HG03045 (cell line): ENCODE measurements at regions not wholly inside any gene's neighbourhood (a gene's known extent, or its start where the extent isn't known, plus 50 kb on each side); places are given as distances from the start of the nearest gene placed in this dataset.
A peak's percentile ranks its signal among the peaks of the same experiment; 100 is the strongest.
"Not testable (repeated sequence)": the region's sequence is repeated elsewhere in the genome, so short reads cannot be mapped to it uniquely, and the experiment has no call there.

Experiments used
- ATAC-seq: cut with Tn5 transposase; IDR thresholded peaks from one replicate; pipeline ENCODE4 v1.9.1; 2021; ENCODE audit warnings: mild to moderate bottlenecking, moderate library complexity; ENCODE audit not compliant: unreplicated experiment

DNA sequence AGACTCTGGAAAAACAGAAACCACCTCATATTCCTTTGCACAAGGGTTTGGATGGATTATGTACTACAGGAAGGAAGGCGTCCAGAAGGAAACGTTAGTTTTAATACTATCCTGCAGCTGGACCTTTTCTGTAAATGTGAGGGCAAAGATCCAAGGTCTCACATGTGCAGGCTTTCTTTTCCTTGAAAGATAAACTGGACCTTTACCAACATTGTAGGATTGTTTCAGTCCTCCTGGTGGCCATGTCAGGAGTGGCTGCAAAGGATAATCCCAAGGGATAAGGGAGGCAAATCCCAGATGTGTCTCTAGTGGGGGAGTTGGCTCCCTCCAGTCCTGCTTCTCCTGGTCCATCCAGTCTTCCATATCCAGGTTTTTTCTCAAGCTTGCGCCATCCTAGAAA lies 397.5 kb downstream of the HTR1A start:
- ATAC-seq = no peak

DNA sequence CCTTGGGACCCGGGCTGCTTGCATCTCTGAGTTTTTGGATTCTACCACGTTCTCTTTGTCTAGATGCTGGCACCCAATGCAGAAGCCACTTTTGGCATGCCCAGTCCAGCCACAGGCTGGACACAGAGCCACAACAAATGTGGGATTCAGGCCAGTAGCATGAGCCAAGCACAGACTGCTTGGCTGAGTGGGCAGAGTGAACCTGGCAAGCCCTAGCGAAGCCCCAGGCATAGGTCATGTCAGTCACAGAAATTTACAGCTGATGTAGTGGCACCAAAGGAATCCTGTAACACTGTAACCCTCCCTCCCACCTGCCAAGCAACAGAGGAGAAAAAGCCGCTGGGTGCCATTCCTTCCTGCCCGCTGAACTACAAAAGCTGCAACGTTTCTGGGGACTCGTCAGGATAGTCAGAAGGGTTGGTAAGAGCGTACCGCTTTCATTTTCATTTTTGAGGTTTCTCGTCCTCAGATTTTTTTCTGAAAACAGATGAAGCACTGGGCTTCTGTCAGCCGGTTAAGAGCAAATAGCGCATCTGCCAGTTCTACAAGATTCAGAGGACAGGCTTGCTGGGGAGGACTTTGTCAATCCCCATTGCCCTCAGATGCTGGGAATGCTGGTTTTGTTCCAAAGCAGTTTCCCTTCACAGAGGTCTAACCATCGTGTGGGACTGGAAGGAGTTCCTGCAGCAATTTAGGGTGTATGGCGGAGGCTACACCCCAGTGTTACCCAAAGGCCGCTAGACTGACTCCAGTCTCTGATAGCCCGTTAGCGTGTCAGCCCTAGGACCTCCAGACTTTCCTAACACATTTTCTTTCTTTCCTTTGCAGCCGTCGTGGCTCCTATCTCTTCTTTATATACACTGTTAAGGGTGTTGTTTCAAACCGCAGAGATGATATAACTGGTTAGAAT lies 399.0 kb downstream of the HTR1A start:
- ATAC-seq = no peak

DNA sequence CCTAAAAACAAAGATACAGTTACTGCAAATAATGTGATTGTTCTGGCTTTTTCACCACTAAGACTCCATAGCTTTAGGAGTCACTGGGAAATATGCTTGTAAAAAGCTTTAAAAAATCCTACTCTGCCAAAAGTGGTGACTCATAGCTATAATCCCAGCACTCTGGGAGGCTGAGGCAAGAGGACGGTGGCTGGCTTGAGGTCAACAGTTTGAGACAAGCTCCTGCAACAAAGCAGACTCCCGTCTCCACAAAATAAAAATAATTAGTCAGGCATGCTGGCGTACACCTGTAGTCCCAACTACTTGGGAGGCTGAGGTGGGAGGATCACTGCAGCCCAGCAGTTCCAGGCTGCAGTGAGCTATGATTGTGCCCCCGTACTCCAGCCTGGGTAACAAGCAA lies 406.4 kb downstream of the HTR1A start:
- ATAC-seq = no peak

DNA sequence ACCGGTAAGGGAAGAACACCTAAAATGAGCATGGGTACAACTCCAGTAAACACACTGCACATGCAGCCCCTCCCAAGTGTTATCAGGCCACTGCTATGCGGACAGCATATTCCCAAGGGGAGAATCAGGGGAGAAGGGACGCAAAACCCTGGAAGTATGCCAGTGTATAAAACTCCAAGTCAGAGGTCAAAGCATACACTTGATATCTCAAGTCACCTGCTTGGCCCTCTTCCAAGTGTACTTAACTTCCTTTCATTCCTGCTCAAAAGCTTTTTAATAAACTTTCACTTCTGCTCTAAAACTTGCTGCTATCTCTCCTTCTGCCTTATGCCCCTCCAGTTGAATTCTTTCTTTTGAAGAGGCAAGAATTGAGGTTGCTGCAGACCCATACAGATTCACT lies 408.1 kb downstream of the HTR1A start:
- no peak for ATAC-seq

DNA sequence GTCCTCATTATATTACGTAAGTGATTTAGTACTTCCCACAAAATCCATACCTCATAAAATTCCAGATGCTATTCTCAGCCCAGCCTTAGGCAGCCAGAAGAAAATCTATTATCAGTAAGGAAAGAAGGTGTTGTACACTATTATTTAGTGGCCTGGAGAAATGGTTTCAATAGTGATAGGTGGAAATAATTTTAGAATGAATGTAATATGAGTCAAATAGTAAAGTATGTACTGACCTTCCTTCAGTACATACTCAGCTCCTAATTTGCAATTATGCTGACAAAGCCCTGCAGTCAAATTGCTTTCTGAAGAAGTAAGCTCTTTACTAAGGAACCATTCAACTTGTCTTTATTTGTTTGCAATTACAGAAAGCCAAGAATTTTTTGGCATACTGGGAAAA lies 409.2 kb downstream of the HTR1A start:
- ATAC-seq = no peak

DNA sequence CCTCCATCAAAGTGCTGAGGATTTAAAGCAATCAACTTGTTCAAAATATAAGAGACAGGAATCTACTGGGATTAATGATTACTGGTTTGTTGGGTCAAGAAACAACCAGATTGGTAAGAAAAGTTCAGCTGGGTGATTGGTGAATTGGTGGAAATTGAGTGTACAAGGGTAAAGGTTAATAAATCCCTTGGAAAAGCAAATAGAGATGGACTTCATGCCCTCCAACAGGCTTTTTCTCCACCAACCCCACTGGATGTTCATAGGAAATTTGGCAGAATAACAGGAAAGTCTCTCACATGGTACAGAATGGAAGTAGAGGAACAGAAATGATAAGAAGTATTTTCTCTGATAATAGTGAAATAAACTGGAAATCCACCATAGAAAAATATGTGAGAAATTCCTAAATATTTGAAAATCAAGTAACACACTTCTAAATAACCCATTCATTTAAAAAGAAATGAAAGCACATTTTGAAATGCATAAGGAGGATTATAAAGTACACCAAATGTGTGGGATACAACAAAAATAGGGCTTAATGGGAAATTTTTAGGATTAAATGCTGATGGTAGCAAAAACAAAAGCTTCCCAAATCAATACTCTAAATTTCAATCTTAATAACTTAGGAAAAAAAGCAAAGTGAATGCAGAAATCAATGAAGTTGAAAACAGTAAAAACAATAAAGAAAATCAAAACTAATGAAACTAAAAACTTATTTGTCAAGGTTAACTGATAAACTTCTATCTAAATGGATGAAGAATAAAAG lies 426.2 kb downstream of the HTR1A start:
- no peak for ATAC-seq

DNA sequence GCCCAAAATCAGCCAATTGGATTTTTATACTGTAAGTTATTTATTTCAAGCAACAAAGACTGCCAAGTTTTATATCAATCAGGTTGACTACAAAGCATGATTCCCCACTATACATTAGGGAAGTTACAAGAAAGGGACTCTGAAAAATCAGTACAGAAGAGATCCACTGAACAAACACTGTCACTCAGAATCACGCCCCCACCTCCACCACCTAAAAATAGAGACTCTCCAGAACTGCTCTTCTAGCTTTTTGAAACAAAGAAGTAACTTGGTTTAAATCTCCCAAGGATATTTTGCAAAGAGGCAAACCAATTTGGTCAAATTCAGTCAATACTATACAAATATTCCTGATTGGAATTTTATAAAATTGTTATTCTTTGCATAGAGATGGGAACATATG lies 438.0 kb downstream of the HTR1A start:
- no peak for ATAC-seq

DNA sequence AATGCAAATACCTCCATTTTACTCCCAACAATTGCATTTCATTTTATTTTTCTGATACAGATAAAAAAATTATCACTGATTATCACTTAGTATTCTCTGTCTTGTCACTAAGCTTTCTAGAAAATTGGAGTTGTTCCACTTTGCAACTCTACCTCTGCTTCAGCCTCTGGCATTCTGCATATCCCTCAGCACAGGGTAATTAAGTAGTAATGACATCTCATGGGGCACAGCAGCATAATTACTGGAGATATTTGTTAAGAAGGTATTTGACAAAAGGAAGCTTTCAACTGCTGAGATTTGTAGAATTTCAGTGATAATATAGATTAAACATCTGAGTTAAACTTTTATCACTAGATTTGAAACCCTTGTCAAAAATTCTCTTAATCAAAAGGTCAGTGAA lies 446.2 kb downstream of the HTR1A start:
- no peak for ATAC-seq

DNA sequence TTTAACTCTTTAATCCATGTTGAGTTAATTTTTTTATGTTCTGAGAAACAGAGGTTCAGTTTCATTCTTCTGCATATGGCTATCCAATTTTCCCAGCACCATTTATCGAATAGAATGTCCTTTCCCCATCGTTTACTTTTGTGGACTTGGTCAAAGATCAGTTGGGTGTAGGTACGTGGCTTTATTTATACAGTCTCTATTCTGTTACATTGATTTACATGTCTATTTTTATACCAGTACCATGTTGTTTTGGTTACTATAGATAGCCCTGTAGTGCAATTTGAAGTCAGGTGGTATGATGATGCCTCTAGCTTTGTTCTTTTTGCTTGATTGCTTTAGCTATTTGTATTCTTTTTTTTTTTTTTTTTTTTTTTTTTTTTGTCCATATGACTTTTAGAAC lies 462.0 kb downstream of the HTR1A start:
- ATAC-seq = no peak

DNA sequence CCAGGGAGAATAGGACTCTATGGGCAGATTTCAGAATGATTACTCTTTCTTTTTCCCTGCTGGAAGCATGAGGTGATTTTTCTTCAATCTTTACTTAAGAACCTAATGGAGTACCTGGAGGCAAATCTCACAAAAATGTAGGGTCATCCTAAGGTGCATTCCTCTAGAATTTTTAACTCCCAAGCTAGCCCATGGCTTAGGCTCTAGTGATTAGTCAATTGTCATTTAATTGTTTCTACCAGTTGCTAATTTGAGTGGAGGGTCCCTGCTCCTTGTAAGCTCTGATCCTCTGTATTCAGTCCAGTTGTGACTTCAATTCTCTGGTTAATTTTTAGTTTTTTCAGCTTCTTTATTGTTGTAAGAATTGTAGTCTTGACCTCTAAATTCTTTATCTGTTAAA lies 467.0 kb downstream of the HTR1A start:
- ATAC-seq = no peak

DNA sequence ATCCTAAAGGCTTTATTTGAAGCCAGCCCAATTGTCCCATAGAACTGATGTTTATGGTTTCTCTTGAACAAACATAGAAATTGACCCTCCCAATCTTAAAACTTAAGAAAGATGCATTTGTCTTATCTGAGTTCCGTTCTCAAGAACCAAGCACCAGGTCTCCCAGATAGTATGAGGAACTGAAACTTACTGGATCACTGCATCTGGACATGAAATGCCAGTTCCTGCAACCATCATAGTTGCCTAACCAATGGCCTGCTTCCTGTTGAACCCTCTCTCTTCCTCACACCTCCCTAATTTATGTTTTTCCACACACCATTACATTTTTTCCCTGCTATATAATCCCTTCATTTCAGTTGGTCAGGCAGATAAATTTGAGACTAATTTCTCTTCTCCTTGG lies 478.9 kb downstream of the HTR1A start:
- ATAC-seq = no peak

DNA sequence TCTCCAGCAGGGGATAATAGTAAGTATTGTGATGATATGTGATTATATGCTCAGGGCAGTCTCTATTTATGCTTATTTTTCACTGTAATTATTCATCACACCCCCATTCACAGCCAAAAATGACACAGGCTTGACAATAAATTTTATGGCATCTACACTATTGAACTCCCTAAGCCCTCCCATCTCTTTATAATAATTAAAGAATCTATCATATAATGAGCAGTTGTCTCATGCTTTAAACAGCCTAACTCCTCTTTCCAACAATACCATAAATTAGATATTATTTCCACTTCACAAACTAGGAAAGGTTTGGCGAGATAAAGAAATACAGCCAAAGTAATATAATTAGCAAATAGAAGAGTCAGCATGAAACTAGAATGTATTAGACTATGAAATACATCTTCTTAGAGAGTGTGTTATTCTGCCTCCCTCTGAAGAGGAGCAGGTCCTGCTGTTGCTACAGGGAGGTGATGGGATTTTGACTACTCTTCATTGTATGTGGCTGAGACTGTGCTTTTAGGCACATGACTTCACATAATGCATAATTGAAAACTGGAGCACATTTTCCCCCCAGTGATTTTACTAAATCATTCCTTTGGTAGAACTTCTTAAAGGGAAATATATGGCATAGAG lies 488.8 kb downstream of the HTR1A start:
- ATAC-seq = no peak

DNA sequence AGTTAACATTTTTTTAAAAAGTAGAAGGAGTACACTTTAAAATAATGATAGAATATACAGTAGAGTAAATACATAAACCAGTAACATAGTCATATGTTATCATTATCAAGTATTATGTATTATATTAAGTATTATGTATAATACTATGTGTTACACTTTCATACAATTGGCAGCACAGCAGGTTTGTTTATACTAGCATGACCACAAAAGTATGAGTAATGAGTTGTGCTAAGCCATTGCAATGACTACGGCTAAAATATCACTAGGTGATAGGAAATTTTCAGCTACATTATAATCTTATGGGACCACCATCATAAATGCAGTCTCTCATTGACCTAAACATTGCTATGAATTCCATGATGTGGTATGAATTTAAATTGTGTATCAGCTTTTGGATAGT lies 506.0 kb downstream of the HTR1A start:
- ATAC-seq = no peak

DNA sequence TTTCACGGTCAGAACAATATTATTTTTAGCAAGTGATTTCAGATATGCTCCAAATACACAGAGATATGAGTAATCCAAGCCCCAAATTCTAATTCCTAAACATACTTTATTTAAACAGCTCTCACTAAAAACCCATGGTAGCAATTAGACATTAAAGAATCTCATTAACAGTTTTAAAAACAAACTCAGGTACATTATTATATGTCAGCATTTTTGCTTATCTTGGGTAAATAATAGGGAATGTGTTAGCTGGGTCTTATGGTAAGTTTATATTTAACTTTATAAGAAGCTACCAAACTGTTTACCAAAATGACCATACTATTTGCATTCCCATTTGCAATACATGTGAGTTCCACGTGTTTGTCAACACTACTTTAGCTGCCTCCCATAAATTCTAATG lies 511.1 kb downstream of the HTR1A start:
- ATAC-seq = no peak

DNA sequence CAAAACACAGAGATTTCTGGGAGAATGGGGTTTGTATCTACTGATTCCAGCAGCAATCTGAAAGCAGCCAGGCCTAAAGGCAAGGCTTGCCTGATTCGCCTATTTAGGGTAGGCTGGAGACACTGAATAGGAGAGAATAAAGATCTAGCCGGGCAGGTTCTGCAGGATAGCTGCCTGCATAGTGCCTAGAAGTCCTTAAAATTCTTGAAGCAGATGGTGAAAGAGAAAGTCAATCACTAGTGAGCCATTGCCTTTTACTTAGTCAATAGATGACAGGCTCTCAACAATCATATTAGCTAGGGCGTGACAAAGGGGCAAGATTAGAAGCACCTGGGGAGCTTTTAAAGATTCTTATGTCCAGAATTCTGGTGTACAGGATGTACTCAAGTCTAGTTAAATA lies 522.7 kb downstream of the HTR1A start:
- no peak for ATAC-seq

DNA sequence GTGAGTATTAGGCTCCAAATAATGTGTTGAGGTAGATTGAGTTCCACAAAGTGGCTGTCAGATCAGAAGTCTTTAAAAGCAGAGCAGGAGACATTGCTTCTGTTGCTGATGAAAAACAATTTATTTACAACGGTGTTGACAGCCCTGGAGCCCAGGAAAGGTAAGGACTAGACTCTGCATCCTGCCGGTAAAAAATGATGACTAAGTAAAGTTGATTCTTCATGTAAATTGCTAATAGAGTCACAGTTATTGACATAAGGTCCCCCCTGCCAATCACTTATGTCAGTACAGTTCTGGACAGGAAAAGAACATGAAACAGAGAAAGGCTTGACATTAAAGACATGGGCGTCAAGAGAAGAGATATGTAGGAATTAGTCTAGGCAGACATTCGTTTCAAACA lies 552.5 kb downstream of the HTR1A start:
- ATAC-seq = no peak

DNA sequence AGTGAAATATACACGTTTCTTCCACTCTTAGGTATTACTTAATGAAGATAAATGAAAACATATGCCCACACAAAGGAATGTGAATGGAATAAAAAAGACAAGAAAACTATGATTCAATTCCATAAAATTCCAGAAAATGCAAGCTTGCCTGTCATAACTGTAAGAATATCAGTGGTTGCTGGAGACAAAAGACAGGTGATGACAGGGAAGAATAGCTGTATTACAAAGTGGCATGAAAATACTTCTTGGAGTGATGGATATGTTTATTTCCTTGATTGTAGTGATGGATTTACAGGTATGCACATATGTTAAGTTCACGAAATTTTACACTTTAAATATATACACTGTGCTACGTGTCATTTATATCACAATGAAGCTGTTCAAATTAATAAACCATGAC lies 553.3 kb downstream of the HTR1A start:
- ATAC-seq = no peak

DNA sequence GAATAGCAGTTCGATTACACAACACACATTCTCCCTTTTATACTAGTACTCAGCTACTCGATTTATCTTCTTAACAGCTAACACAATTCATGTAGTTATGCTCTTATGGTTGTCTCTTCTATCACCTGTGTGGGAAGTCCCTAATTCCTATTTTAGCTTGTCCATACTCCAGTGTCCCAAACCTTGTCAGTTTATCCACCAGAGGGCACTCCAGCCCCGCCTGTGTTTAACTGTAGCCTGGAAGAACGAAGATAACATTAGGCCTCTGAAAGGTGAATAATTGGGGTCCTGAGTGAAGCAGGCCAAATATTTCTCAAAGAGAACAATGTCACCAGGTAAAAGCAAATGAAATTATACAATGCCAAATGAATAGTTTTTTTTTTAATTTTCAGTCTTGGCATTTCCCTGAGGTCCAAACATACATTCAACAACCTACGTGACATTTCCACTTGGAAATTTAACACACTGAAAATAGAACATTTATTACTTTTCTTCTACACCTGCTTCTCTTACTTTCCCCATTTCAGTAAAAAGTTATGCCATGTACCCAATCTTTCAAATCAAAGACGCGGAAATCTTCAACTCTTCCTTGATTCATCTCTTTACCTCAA lies 560.7 kb downstream of the HTR1A start:
- ATAC-seq = peak; percentile 86

DNA sequence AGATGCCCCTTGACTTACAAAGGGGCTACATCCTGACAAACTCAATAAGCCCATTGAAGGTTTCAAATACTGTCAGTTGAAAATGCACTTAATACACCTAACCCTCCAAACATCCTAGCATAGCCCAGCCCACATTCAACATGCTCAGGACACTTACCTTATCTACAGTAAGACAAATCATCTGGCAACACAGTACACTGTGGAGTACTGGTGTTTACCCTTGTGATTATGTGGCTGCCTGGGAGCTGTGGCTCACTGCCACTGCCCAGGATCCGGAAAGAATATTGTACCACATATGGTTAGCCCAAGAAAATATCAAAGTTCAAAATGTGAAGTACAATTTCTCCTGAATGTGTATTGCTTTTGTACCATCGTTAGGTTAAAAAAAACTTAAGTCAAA lies 562.2 kb downstream of the HTR1A start:
- ATAC-seq = no peak

DNA sequence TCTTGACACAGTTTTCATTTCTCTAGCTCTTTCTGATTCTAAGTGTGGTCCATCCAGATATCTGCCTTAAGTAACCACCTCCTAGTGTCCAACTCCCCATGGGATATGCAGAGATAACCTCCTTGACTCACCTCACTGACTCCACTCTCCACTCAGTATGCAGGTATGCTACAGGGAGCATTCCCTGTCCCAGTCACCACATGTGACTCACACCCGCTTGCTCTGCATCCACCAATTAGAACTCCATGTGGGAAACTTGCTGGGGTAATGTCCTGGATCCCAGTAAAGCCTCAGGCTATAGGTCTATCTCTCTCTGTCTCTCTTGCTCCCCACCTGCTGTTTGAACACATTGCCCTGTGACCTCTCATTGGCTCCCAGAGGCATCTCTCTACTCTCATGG lies 563.9 kb downstream of the HTR1A start:
- ATAC-seq = no peak

DNA sequence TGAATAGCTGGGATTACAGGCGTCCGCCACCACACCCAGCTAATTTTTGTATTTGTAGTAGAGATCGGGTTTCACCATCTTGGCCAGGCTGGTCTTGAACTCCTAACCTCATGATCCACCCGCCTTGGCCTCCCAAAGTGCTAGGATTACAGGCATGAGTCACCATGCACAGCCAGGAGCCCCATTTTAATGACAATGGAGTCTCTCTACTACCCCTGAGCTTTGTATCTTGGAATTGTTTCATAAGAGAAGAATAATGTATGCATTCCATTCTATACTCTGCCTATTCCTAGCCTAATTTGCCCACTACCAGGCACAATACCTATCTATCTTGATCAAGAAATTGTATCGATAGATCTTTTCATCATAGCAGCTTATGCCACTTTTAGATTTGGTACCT lies 574.1 kb downstream of the HTR1A start:
- not testable (repeated sequence) for ATAC-seq
